SHP77 treated with DMSO at 0.1 percent for 48 hours (cell line): ENCODE measurements at regions not wholly inside any gene's neighbourhood (a gene's known extent, or its start where the extent isn't known, plus 50 kb on each side); places are given as distances from the start of the nearest gene placed in this dataset.
"Not testable (repeated sequence)": the region's sequence is repeated elsewhere in the genome, so short reads cannot be mapped to it uniquely, and the experiment has no call there.

Experiments used
- DNase-seq: peaks from one replicate; lab custom pipeline; 2025; lab: John Stamatoyannopoulos, UW

DNA sequence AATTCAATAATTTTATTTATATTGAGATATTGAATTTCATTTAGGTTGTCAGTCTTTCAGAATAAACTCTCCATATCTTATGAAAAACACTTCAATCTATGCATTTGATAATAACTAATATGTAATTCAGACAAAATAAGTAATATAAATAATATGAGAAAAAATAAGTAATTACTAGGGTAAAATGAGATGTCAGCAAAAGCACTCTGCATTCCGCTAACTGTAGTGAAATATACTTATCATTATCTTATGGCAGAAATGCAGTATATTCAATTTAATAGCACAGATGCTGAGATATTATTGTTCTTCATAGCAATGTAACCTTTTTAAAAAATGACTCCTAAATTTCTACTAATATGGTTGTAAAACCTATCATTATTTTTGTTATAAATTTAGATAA, 606.2 kb upstream of the VRK2 start:
- DNase-seq, result no peak

DNA sequence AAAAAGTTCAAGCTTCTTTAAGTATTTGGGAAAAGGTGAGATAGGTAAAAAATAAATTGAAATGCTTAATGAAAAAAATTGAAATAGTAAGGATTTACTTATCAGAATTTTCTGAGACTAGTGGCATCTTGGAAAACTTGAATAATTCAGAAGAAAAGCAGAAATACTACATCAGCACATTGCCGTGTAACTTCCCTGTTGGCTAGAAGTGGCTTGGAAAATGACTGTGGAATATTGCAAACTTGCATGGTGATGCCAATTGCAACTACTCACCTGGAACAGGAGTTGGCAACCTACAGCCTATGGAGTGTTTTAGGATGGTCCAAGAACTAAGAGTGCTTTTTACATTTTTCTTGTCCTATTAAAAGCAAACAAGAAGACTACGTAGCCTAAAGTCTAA, 603.5 kb upstream of the VRK2 start:
- DNase-seq, result no peak

DNA sequence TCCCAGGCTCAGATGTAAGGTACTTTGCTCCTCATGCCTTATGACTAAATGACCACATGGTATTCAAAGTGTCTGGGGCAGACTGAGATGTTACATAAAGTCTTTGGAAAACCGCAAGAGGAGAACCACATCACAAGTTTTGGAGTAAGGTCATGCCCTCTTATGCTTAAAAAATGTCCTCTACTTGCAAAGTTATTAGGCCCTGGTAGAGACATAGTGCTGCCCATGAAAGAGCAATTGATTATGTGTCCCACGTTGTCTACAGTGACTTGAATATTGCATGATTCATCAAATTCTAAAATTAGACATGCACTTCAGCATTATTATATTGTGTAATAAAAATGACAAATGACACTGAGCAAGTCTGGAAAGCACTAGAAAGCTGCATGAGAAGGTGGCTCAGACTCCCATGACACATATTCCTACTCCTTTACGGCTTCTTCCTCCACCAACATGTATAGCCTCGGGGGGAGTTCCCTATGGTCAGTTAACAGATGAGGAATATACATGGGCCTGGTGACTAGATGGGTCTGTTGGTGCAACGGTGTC, 602.6 kb upstream of the VRK2 start:
- no peak for DNase-seq

DNA sequence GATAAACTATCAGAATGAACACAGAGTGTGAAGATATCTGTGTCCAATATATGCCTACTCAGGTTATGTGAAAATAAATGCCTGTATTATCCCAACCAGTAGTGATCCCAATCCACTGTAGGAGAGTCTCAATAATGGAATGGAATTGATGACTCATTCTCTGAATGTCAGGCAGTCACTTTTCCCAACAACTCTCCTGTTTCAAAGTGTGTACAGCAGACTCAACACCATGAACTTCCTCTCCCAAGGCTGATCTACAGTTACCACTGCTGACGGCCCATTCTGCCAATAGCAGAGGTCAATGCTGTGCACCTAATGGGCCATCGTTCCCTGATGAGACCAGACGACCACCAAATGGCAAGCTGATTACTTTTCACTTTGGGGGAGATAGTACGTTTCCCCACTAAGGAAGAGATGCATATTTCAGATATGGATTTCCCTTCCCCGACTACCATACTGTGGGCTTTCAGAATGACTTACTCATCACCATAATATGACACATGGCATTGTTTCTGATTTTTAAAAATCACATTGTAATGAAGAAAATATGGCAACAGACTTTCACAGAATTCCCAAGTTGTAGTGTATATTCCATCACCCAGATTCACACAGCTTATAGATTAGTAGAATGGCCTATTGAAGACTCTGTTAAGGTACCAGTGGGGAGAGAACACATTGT, 601.7 kb upstream of the VRK2 start:
- DNase-seq, result no peak

DNA sequence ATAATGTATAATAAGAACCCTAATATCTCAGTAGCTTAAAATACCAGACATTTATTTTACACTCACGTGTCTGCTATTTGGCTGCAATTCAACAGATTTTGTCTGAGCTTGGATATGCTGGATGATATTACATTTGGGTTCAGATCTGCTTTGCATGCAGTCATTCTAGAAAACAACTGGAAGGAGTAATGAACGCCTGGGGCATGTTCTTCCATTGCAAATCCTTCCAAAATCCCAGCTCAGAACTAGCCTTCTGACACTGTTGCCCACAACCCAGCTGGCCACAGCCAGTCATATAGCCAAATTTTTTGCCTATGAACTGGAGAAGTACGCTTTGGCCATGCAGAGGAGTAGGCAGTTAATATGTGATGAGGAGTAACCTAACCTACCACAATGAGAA, 597.8 kb upstream of the VRK2 start:
- no peak for DNase-seq

DNA sequence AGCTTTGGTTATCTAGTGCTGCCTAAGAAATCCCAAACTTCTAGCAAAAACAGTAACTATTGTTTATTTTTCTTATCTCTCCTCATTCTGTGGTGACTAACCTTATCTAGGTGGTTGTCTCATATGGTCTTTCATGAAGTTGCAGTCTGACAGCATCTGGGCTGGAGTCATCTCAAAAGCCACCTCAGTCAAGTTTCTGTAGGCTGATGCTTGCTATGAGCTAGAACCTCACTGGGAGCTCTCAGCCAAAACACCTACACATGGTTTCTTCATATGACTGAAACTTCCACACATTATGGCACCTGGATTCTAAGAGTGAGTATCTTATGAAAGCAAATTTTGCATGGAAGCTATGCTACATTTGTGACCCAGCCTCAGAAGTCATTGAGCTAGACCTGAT, 596.4 kb upstream of the VRK2 start:
- no peak for DNase-seq

DNA sequence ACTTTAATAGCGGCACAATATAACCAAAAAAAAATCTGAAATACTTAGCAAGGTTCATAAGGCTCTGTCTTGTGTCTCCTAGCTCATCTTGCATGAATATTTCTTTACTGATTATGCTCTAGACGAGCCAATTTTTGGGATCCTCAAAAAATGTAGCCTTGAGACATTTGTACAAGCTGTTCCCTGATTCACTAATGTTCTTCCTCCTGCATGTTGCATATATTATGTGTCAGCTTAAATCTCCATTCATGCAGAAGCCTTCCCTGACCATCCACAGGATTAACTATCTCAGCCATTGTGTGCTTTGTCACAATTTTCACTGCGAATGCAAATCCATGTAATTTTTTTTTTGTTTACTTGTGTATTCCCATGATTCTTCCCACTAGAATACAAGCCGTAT, 594.0 kb upstream of the VRK2 start:
- DNase-seq, result no peak

DNA sequence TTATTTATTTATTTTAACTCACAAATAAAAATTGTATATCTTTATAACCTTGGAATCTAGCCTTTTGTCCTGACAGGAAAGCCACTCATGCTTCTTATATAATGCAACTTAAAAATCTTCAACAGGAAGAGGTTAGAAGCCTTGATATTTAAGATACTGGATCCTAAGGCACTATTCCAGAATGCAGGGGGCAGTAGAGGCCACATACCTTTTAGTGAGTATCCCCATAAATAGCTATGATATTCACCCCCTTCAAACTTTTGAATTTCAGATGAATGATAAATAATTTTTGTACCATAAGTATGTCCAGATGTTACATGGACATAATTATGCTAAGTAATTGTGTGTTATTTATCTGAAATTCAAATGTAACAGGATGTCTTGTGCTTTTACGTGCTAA, 592.7 kb upstream of the VRK2 start:
- DNase-seq, result no peak

DNA sequence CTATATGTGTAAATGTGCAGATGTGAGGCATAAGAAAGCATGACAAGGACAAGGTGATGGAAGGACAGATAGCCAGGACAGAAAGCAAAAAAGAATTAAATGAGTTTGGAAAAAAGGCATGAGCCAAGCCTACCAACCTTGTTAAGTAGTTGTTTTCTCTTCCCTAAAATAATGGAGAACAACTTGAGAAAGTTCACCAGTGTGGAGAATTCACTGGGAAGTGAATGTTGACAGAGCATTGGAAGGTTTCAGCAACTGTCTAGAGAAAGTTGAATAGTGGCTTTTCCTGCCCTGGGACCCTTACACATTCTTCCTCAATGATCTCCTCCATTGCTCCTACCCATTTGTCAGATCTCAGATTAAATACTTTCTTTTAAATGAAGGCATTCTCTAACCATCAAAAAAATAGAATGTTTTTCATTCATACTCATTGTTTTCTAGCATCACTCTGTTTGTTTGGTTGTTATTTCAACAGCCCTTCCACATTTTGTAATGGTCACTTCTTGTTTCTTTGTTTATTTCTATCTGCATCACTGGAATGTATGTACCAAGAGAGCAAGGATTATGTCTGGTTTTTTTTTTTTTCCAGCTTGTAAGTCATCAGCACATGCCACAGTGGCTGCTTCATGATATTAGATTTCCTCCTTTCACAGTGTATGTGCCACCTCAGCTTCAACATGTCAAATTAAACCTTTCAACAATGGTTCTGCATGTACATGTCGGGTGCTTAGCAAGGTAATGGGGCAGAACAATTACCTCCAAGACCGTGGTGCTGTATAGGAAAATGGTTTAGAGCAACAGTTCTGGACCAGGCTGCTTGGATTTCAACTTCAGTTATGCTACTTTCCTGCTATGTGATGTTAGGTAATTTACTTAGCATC, 586.0 kb upstream of the VRK2 start:
- DNase-seq, result peak; percentile 36

DNA sequence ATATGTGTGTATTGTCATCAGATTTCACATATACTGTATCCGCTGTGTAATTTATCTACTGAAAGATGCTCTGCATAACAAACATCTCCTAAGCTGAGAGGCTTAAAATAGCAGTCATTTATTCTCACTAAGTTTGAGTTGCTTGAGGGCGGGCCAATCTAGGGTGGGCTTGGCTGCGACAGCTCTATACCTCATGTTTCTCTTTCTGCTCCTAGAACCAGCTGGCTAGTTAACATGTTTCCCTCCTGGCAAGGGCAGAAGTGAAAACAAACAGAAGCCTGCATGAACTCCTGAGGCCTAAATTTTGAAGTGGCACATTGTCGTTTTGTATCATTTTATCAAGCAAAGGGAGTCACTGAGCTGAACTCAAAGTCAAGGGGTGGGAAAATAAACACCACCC, 585.0 kb upstream of the VRK2 start:
- DNase-seq, result peak; percentile 57

DNA sequence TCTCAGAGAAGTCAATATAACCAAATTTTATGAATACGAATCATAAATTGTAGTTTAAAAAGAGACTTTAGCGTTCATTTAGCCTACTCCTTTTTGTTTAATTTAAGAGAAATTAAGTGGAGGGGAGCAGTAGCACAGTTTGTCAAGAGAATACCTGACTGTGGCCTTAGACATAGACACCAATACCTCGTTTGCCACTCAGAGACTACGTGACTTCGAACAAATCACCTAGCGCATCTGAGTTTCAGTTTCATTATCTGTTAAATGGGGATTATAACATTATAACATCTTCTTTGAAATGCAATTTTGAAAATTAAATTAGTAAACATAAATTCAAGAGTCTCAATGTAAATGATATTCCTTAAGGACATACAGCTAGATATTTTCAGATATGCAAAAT, 581.5 kb upstream of the VRK2 start:
- no peak for DNase-seq

DNA sequence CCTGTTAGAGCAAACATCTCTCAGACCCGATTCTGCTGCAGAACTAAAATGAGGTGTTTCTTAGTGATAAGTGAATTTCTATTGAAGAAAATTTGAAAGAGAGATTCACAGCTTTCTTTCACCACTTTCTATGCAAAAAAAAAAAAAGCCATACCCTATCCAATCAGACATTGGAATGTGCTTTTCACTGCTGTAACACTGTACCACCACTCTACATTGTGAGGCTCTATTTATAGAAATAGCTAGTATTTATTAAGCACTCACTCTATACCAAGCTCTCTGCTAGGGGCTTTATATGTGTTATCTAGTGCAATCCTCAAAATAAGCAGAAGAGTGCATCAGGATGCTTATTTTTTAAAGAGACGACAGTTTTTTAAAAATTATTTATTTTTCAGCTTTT, 580.6 kb upstream of the VRK2 start:
- DNase-seq, result no peak

DNA sequence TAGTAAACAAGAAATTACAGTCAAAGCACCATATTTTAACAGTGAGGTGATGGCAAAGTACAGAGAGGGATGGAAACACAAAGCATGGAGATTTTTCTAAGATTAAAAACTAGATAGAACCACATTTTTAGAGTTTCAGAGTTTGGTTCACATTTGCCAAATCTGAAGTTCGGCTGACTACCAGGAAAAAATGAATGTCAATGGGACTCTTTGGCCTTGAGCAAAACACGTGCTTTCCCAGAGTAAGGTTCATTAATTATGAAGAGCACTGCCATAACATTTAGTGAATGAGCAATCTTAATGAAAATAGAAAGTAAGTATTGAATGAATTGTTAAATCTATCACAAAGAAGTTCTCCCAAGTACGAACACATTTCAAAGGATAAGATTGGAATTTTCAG, 571.2 kb upstream of the VRK2 start:
- no peak for DNase-seq

DNA sequence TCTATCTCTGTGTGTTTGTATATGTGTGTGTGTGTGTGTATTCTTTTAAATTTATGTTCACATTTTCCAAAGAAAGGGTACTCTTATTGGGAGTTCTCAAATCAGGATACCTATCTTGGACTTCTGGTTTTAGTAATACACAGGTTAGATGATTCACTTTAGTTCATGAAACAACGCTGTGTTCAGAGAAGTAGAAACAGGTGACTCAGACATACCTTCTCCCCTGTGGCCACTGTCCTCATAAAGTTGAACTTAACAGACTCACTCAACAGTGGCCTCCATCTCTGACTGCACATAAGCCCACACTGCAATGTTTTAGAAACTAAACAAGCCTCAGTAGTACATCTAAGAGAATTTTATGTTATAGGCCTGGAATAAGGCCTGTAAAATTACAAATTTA, 566.6 kb upstream of the VRK2 start:
- DNase-seq, result no peak

DNA sequence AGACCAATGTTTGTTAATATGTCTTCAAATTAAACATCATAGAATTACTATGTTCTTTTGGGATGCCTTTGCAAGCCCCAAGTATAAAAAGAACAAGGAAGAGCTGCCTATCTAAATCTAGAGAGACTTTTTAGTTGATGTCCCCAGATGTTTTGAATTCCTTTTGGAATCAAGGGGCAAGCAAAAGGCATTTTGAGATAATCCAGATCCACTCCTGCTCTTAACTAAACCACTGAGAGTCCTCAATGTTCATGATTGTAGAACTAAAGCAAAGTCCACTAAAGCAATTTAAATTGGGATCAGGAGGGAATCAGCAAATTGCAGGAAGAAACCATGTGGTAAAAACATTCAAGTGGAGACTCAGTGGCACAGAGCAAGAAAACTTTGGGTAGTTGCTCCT, 558.5 kb upstream of the VRK2 start:
- DNase-seq, result no peak

DNA sequence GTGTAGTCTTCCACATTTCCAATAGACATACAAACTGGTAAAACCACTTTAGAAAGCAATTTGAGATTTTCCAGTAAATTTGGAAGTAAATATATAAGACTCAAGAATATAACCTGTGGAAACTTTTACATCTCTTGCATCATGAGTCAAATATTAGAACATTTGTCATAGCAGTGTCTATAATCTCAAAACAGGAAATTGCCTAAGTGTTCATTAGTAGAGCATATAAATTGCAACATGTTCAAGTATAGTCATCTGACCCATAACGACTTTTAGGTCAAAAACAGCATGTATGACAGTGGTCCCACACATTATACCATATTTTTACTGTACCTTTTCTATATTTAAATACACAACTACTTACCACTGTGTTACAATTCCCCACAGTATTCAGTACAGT, 555.9 kb upstream of the VRK2 start:
- no peak for DNase-seq

DNA sequence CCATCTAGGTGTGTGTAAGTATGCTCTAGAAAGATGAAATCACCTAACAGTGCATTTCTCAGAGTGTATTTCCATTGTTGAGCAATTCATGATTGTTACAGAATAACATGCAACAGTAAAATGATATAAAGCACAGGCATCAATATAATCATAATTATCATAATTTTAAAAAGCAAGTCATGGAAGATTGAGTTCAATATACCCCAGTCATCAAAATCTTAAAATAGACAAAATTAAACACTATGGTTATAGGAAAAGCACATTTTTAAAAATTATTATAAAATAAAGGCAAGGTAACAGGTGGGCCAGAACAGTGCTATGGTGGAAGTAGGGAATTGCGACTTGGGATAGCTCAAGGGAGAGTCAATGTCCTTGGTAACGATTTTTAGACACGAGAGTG, 555.4 kb upstream of the VRK2 start:
- no peak for DNase-seq

DNA sequence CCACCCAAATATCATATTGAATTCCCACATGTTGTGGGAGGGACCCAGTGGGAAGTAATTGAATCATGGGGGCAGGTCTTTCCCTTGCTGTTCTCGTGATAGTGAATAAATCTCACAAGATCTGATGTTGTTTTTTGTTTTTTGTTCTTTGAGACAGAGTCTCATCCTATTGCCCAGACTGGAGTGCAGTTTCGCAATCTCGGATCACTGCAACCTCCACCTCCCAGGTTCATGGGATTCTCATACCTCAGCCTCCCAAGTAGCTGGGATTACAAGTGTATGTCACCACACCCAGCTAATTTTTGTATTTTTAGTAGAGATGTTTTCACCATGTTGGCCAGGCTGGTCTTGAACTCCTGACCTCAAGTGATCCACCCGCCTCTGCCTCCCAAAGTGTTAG, 552.6 kb upstream of the VRK2 start:
- DNase-seq, result not testable (repeated sequence)

DNA sequence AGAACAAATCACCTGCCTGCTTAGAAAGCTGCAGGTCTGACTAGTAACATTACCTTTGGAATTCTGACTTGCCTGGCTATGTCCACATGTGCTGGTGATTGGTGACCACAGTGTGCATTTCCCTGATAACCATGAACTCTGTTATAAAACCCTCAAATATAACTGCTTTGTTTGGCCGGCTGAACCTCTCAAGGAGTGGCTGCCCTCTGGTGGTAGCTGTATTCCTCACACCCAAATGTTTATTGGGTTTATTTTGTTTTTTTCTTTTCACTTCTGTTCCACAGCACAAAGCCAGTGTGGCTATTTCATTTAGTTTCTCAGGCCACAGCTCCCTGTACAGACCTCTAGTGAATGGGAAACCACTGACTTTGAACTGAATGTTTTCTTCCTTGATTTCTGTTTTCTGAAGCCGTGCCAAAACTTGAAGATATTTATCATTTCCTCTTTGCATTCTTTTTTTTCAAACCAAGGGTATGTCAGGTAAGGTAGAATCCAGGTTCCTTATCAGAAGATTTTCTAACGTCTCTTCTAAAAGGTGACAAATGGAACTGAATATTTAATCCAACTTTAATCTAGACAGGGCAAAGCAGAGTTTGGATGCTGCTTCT, 549.0 kb upstream of the VRK2 start:
- DNase-seq, result peak; percentile 28

DNA sequence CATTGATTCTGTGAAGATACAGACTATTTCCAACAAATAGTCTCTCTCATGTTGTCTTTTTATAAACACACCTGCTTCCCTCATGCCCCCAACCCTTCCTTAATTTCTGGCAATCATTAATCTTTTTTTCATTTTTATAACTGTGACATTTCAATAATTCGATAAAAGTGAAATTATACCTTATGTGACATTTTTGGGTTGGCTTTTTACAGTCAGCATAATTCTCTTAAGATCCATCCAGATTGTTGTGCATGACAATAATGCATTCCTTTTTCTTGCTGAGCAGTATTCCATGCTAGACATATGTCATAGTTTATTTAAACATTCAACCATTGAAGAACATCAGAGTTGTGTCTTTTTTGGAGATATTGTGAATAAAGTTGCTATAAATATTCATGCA, 541.8 kb upstream of the VRK2 start:
- no peak for DNase-seq

DNA sequence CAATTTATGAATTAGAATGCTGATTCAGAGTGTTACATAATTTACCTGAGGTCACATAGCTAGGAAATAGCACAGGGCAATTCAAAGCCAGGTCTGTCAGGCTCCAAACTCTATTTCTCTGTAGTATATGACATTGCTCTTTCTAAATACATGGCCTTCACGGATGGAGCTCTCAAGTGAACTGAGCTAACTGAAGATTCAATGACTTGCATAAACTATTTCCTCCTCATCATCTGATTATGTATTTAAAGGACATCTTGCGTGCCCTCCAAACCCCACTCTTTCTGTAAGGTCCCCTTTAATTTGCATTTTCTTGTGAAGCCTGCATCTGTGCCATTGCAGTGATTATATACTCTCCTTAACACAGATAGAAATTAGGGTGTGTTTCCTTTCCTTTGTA, 537.4 kb upstream of the VRK2 start:
- DNase-seq, result no peak

DNA sequence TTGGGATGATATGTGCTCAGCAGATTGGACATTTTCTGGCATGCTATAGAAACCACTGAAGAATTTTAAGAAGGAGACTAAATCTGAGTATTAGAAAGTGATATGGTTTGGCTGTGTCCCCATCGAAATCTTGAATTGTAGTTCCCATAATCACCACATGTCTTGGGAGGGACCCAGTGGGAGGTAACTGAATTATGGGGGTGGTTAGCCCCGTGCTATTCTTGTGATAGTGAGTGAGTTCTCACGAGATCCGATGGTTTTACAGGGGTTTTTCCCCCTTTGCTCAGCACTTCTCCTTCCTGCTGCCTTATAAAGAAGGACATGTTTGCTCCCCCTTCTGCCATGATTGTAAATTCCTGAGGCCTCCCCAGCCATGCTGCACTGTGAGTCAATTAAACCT, 535.9 kb upstream of the VRK2 start:
- DNase-seq, result no peak

DNA sequence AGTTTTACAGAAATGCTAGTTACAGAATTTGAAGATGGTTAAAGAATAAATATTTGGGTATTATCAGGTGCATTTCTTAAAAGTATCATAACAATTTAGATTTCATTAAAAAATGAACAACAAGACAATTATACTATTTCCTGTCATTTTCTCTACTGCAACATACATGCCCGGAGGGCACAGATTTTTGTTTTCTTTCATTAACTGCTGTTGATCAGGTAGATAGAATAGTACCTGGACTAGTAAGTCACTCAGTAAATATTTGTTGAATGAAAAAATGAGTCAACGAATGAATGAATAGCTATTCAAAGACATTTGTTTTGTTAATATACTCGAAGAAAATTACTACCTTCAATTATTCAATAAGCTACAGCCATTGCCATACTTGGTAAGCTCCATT, 531.2 kb upstream of the VRK2 start:
- no peak for DNase-seq
